Thyroid gland (tissue), 4 donors: ENCODE measurements at regions not wholly inside any gene's neighbourhood (a gene's known extent, or its start where the extent isn't known, plus 50 kb on each side); places are given as distances from the start of the nearest gene placed in this dataset.

Source experiments
- POLR2A ChIP-seq, 2 donors: fragments of 450-650 bp; IDR thresholded peaks; one replicate each; pipeline ENCODE4 v1.6.1; 2017; ENCODE audit warnings: antibody characterized with exemption in 2 of 2, mild to moderate bottlenecking in 2 of 2, moderate library complexity in 1 of 2
- TF ChIP-seq, protein P1 (sequence below), 6 experiments: fragments of 200-600 bp in 3 of 6; fragments of 450-650 bp in 3 of 6; sonication (generic) in 3 of 6; IDR thresholded peaks; one replicate each; pipeline ENCODE4 v1.5.1; 2016 to 2019; ENCODE audit warnings: antibody characterized with exemption in 6 of 6, mild to moderate bottlenecking in 2 of 6, inconsistent platforms in 1 of 6, moderate library complexity in 1 of 6

DNA sequence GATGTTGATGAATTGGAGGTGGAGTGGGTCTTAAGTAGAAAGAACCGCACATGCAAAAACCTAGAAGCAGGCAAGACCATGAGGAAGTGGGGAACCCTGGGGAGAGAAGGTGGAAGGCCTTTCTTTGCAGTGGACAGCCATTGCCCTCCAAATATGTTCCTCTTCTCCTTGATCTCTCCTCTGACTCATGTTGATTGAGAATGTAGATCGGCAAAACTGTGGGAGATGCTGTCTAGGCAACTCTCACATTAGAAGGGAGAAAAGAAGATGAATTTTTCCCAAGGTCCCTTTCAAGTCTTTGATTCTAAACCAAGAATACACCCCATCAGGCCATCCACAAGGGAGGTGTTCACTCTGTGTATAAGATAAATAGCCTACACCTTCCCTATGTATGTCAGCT, 257.5 kb downstream of the MSRB3 start:
- TF ChIP-seq POLR2A (IDR thresholded peaks at IDR 0.05): no peak
- TF ChIP-seq, protein P1, sequence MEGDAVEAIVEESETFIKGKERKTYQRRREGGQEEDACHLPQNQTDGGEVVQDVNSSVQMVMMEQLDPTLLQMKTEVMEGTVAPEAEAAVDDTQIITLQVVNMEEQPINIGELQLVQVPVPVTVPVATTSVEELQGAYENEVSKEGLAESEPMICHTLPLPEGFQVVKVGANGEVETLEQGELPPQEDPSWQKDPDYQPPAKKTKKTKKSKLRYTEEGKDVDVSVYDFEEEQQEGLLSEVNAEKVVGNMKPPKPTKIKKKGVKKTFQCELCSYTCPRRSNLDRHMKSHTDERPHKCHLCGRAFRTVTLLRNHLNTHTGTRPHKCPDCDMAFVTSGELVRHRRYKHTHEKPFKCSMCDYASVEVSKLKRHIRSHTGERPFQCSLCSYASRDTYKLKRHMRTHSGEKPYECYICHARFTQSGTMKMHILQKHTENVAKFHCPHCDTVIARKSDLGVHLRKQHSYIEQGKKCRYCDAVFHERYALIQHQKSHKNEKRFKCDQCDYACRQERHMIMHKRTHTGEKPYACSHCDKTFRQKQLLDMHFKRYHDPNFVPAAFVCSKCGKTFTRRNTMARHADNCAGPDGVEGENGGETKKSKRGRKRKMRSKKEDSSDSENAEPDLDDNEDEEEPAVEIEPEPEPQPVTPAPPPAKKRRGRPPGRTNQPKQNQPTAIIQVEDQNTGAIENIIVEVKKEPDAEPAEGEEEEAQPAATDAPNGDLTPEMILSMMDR (IDR thresholded peaks at IDR 0.05): no peak
